Adipocyte (in vitro differentiated cells): ENCODE measurements at regions not wholly inside any gene's neighbourhood (a gene's known extent, or its start where the extent isn't known, plus 50 kb on each side); places are given as distances from the start of the nearest gene placed in this dataset.

Experiments used
- DNase-seq: peaks from one replicate; pipeline ENCODE4 v3.0.0-alpha.2; 2015; ENCODE audit warnings: low read depth
- H3K27me3 ChIP-seq: replicated peaks from 2 replicates; pipeline ENCODE4 v1.7.0; 2013; ENCODE audit warnings: mild to moderate bottlenecking, low read length, moderate library complexity; ENCODE audit not compliant: control insufficient read depth, insufficient read depth
- H3K36me3 ChIP-seq: 2 replicates; pipeline ENCODE4 v1.7.0; 2013; ENCODE audit warnings: low read length, mild to moderate bottlenecking, moderate library complexity; ENCODE audit not compliant: control insufficient read depth, insufficient read depth, severe bottlenecking
- H3K4me1 ChIP-seq: 2 replicates; pipeline ENCODE4 v1.7.0; 2013; ENCODE audit warnings: mild to moderate bottlenecking, low read length, moderate library complexity; ENCODE audit not compliant: control insufficient read depth, insufficient read depth
- H3K4me3 ChIP-seq: 2 replicates; pipeline ENCODE4 v1.7.0; 2013; ENCODE audit warnings: mild to moderate bottlenecking, low read length, moderate library complexity
- H3K9ac ChIP-seq: 2 replicates; pipeline ENCODE4 v1.7.0; 2013; ENCODE audit warnings: mild to moderate bottlenecking, low read length, moderate library complexity
- H3K9me3 ChIP-seq: 2 replicates; pipeline ENCODE4 v1.7.0; 2013; ENCODE audit warnings: mild to moderate bottlenecking, low read length, moderate library complexity; ENCODE audit not compliant: control insufficient read depth

DNA sequence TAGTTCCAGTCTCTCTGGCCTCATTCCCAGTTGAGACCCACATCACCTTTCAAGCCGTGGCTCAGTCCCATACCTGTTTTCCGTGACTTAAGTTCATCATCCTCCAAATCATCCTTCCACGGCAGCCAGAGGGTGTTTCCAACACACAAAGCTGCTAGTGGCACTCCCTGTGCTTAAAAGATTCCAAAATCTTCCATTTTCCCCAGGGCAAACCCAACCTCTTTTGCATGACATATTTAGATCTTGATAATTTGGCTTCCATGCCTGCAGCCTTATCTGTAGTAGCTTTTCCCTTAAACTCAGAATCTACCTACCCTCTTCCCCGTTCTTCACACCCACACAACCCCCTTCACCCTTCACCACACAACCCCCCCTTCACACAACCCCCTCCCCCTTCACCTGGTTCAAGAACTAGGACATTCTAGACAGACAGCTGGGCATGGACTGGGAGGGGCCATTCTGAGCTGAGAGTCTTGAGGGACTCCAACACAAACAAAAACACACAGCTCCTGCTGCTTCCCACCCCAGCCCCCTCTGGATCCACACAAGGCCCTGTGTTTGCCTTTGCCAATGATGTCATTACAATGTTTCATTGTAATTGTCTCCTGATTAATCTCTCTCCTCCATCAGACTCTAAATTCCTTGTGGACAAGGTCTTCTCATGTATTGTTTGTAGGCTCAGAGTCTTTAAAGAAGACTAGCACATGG lies 268.2 kb downstream of the SH3GL2 start:
- Histone ChIP-seq H3K4me3 (no peak overlapping the region), H3K4me1 (peaks cover 5% of the 10 kb centered on the region), H3K9me3 (peaks cover 18% of the 10 kb centered on the region), H3K36me3 (no peaks in the 10 kb centered on the region), H3K9ac (no peak overlapping the region), H3K27me3 (peaks cover 4% of the 10 kb centered on the region)
- DNase-seq, result no peak

- Histone ChIP-seq H3K27me3 (peaks cover 4% of the 10 kb centered on the region), H3K9me3 (peaks cover 18% of the 10 kb centered on the region), H3K4me3 (no peak overlapping the region), H3K36me3 (no peaks in the 10 kb centered on the region), H3K4me1 (peaks cover 5% of the 10 kb centered on the region), H3K9ac (no peak overlapping the region)
- DNase-seq, result no peak
Measured at GRCh38 chr9:17847908-17848307, 269.0 kb downstream of the SH3GL2 start.

- Histone ChIP-seq H3K4me3 (no peak overlapping the region), H3K9ac (no peak overlapping the region), H3K4me1 (peaks cover 5% of the 10 kb centered on the region), H3K36me3 (no peaks in the 10 kb centered on the region), H3K27me3 (peaks cover 7% of the 10 kb centered on the region), H3K9me3 (no peaks in the 10 kb centered on the region)
- no peak for DNase-seq
Measured at GRCh38 chr9:17852108-17852507, 273.2 kb downstream of the SH3GL2 start.

- Histone ChIP-seq H3K9me3 (no peaks in the 10 kb centered on the region), H3K4me1 (no peaks in the 10 kb centered on the region), H3K36me3 (no peaks in the 10 kb centered on the region), H3K4me3 (no peak overlapping the region), H3K9ac (no peak overlapping the region), H3K27me3 (peaks cover 3% of the 10 kb centered on the region)
- peak; percentile 7 for DNase-seq
Measured at GRCh38 chr9:17854487-17854886, 275.6 kb downstream of the SH3GL2 start.

DNA sequence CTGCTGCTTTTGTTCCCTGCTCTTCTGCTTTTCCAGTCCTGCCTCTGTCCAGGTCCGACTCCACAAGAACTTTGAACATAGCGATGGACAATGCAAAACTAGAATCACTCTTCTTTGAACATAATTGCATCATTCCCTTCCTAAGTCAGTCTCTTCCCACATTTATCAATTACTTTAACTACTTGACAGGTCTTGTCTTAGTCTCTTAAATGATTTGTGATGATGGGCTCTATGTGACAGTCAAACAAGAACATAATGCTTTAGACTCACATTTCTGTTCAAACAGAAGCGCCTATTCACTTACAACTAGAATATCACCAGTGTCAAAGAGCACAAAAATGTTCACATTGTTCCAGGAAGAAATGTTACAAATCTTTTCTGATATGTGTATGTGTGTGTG lies 278.1 kb downstream of the SH3GL2 start:
- H3K4me3 ChIP-seq, result no peak overlapping the region
- no peaks in the 10 kb centered on the region for H3K36me3 ChIP-seq
- no peak for DNase-seq
- no peak overlapping the region for H3K9ac ChIP-seq
- no peaks in the 10 kb centered on the region for H3K4me1 ChIP-seq
- peaks cover 8% of the 10 kb centered on the region for H3K27me3 ChIP-seq
- no peaks in the 10 kb centered on the region for H3K9me3 ChIP-seq

DNA sequence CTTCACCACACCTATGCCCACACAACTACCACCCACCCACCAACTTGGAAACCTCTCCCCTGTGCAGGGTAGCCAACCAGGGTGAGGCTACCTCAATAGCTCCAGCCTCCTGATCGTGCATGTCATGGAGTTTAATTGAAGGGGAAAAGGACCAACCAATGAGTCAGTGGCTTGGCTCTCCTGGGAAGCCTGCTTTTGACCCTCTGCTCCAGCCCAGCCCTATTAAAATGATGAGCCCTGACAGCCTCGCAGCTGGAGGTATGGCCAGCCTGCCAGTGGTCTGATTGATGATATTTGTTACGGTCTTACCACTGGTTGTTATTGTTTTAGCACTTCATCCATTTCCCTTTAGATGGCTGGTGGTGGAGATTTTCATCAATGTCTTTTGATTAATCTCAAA lies 280.4 kb downstream of the SH3GL2 start:
- Histone ChIP-seq H3K36me3 (no peaks in the 10 kb centered on the region), H3K9me3 (peaks cover 3% of the 10 kb centered on the region), H3K4me3 (no peak overlapping the region), H3K9ac (no peak overlapping the region), H3K27me3 (peaks cover 8% of the 10 kb centered on the region), H3K4me1 (no peaks in the 10 kb centered on the region)
- DNase-seq, result no peak

- H3K36me3 ChIP-seq, result no peaks in the 10 kb centered on the region
- DNase-seq, result no peak
- peaks cover 8% of the 10 kb centered on the region for H3K27me3 ChIP-seq
- H3K4me1 ChIP-seq, result no peaks in the 10 kb centered on the region
- peaks cover 3% of the 10 kb centered on the region for H3K9me3 ChIP-seq
- no peak overlapping the region for H3K9ac ChIP-seq
- H3K4me3 ChIP-seq, result no peak overlapping the region
Measured at GRCh38 chr9:17859987-17860386, 281.1 kb downstream of the SH3GL2 start.

DNA sequence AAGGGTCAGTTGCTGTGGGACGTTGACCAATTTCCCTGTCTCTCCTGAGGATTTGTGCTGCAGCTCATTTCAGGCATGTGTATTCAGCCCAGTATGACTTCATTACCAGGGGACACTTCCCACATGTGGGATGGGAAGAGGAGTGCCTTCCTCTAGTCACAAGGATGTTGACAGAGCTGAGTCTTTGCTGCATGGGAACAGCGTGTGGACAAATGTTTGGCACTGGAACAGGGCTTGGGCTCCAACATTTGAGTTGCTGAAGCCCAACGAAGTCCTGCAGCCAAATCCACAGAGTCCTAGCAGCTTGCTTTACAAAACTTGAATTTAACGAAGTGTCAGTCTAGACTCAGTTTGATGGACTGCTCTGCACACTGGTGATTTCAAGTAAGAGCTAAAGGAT lies 283.2 kb downstream of the SH3GL2 start:
- H3K36me3 ChIP-seq, result no peaks in the 10 kb centered on the region
- no peak overlapping the region for H3K9ac ChIP-seq
- no peaks in the 10 kb centered on the region for H3K4me1 ChIP-seq
- H3K9me3 ChIP-seq, result peaks cover 3% of the 10 kb centered on the region
- H3K4me3 ChIP-seq, result no peak overlapping the region
- DNase-seq, result no peak
- peaks cover 5% of the 10 kb centered on the region for H3K27me3 ChIP-seq

- DNase-seq, result no peak
- H3K4me3 ChIP-seq, result no peak overlapping the region
Measured at GRCh38 chr9:17862629-17863028, 283.8 kb downstream of the SH3GL2 start.

GRCh38 chr9:17863213-17863883 lies 284.5 kb downstream of the SH3GL2 start:
- H3K9ac ChIP-seq, result no peak overlapping the region
- no peaks in the 10 kb centered on the region for H3K36me3 ChIP-seq
- no peak overlapping the region for H3K4me3 ChIP-seq
- no peak for DNase-seq
- H3K27me3 ChIP-seq, result peaks cover 5% of the 10 kb centered on the region
- H3K4me1 ChIP-seq, result no peaks in the 10 kb centered on the region
- H3K9me3 ChIP-seq, result peaks cover 3% of the 10 kb centered on the region

More at GRCh38 chr9:17862629-17863028, 283.8 kb downstream of the SH3GL2 start:
- Histone ChIP-seq H3K9ac (no peak overlapping the region), H3K36me3 (no peaks in the 10 kb centered on the region), H3K4me1 (no peaks in the 10 kb centered on the region), H3K27me3 (peaks cover 5% of the 10 kb centered on the region), H3K9me3 (peaks cover 3% of the 10 kb centered on the region)

DNA sequence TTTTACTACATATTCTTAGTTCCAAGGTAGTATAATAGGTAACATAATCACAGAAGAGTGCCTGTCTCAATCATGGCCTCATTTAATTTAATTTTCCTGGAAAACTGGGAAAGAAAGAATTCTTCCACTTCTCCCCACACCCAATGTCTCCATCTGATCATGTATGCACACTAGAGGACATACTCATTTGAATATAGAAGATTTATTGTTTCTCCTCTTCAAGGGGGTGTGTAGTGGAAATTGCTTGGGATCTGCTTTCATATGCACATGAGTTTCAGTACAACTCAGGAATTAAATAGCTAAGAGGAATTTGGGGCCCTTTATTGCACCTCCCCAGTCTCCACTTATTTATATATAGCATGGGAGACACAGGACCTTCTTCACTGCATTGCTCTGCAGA lies 285.1 kb downstream of the SH3GL2 start:
- Histone ChIP-seq H3K9me3 (peaks cover 3% of the 10 kb centered on the region), H3K27me3 (peaks cover 5% of the 10 kb centered on the region)

More for the DNA sequence above, 285.1 kb downstream of the SH3GL2 start:
- no peak overlapping the region for H3K9ac ChIP-seq
- H3K4me3 ChIP-seq, result no peak overlapping the region
- H3K4me1 ChIP-seq, result no peaks in the 10 kb centered on the region
- no peaks in the 10 kb centered on the region for H3K36me3 ChIP-seq
- DNase-seq, result no peak
